Testis (tissue), 2 donors: ENCODE measurements at regions not wholly inside any gene's neighbourhood (a gene's known extent, or its start where the extent isn't known, plus 50 kb on each side); places are given as distances from the start of the nearest gene placed in this dataset.

Experiments
- DNase-seq: peaks from one replicate; pipeline ENCODE4 v3.0.0-alpha.2; 2019
- H3K27ac ChIP-seq, 2 donors: fragments of 200-600 bp; sonication (generic); one replicate each; pipeline ENCODE4 v1.5.1; 2019
- H3K27me3 ChIP-seq: fragments of 200-600 bp; sonication (generic); one replicate; pipeline ENCODE4 v1.5.1; 2019
- H3K36me3 ChIP-seq: fragments of 200-600 bp; sonication (generic); one replicate; pipeline ENCODE4 v1.5.1; 2017; ENCODE audit warnings: low read depth; ENCODE audit errors: missing control alignments
- H3K4me1 ChIP-seq: fragments of 200-600 bp; sonication (generic); one replicate; pipeline ENCODE4 v1.5.1; 2019
- H3K4me3 ChIP-seq, 2 donors: fragments of 200-600 bp; sonication (generic); one replicate each; pipeline ENCODE4 v1.5.1; 2017 to 2019
- H3K9me3 ChIP-seq: fragments of 200-600 bp; sonication (generic); one replicate; pipeline ENCODE4 v1.5.1; 2017
- CTCF ChIP-seq, 3 experiments: fragments of 450-650 bp in 2 of 3; fragments of 200-600 bp in 1 of 3; sonication (generic) in 1 of 3; IDR thresholded peaks; one replicate each; pipeline ENCODE4 v1.5.1; 2016 to 2019; ENCODE audit warnings: antibody characterized with exemption in 3 of 3, mild to moderate bottlenecking in 2 of 3, moderate library complexity in 1 of 3
- POLR2A ChIP-seq: fragments of 450-650 bp; IDR thresholded peaks from one replicate; pipeline ENCODE4 v1.6.1; 2017; ENCODE audit warnings: antibody characterized with exemption, mild to moderate bottlenecking, moderate library complexity
- WGBS, 2 donors: methylation state at CpG; one replicate each; pipeline ENCODE4 v1.1.5; 2018; 5-methylcytosine and 5-hydroxymethylcytosine counted together
- intact Hi-C: fragments of 100-400 bp; cut with DNase I; formaldehyde crosslinking; loops from one replicate; pipeline ENCODE4 v1.15.1; 2023; ENCODE audit warnings: low total_unique reads

- no peaks in the 10 kb centered on the region for H3K9me3 ChIP-seq
- no peak for TF ChIP-seq CTCF (IDR thresholded peaks at IDR 0.05)
- no peak for TF ChIP-seq POLR2A
- no peak overlapping the region for H3K4me3 ChIP-seq
- DNase-seq, result no peak
- peaks cover 57% of the 10 kb centered on the region for H3K4me1 ChIP-seq
- WGBS, 2 donors, result 52 to 59% methylated on average over 14 of the region's 14 CpGs
- peak overlapping the region in 1 of 2 donors; percentile 36 for H3K27ac ChIP-seq
- H3K36me3 ChIP-seq, result no peaks in the 10 kb centered on the region
- no peaks in the 10 kb centered on the region for H3K27me3 ChIP-seq
- intact Hi-C loops, result no loop called here
These were observed 67.3 kb upstream of the FAM20C start for GRCh38 chr7:125061-125475.

GRCh38 chr7:125661-126060, 66.7 kb upstream of the FAM20C start:
- Histone ChIP-seq H3K4me3 (no peak overlapping the region), H3K27me3 (no peaks in the 10 kb centered on the region), H3K27ac (peak overlapping the region in 1 of 2 donors; percentile 36), H3K4me1 (peaks cover 60% of the 10 kb centered on the region), H3K9me3 (no peaks in the 10 kb centered on the region), H3K36me3 (no peaks in the 10 kb centered on the region)
- no peak for DNase-seq
- TF ChIP-seq CTCF (IDR thresholded peaks at IDR 0.05), result no peak
- TF ChIP-seq POLR2A, result no peak
- intact Hi-C loops, result no loop called here
- WGBS, 2 donors, result 87 to 96% methylated on average over 8 of the region's 8 CpGs

GRCh38 chr7:126368-126767, 66.0 kb upstream of the FAM20C start:
- Histone ChIP-seq H3K4me3 (no peak overlapping the region), H3K9me3 (no peaks in the 10 kb centered on the region), H3K27ac (no peak overlapping the region), H3K4me1 (peaks cover 60% of the 10 kb centered on the region), H3K27me3 (no peaks in the 10 kb centered on the region), H3K36me3 (no peaks in the 10 kb centered on the region)
- DNase-seq, result no peak
- TF ChIP-seq CTCF (IDR thresholded peaks at IDR 0.05), result no peak
- WGBS, 2 donors, result 97 to 100% methylated on average over 3 of the region's 3 CpGs
- intact Hi-C loops, result no loop called here

- H3K36me3 ChIP-seq, result no peaks in the 10 kb centered on the region
- TF ChIP-seq CTCF (IDR thresholded peaks at IDR 0.05) (no peak), POLR2A (no peak)
- WGBS, 2 donors, result 95 to 98% methylated on average over 5 to 14 of the region's 14 CpGs
These were observed 65.2 kb upstream of the FAM20C start for GRCh38 chr7:127064-127598.

More at GRCh38 chr7:127064-127598, 65.2 kb upstream of the FAM20C start:
- no peaks in the 10 kb centered on the region for H3K9me3 ChIP-seq
- H3K4me1 ChIP-seq, result peaks cover 63% of the 10 kb centered on the region
- H3K27me3 ChIP-seq, result no peaks in the 10 kb centered on the region
- intact Hi-C loops, result no loop called here
- no peak for DNase-seq
- no peak overlapping the region for H3K4me3 ChIP-seq
- peak overlapping the region; percentile 29 to 84 for H3K27ac ChIP-seq
